Skeletal muscle tissue (tissue), 3 donors: ENCODE measurements at regions not wholly inside any gene's neighbourhood (a gene's known extent, or its start where the extent isn't known, plus 50 kb on each side); places are given as distances from the start of the nearest gene placed in this dataset.

Experiments
- H3K27ac ChIP-seq: one replicate; pipeline ENCODE4 v1.7.0; 2013; ENCODE audit warnings: mild to moderate bottlenecking, low read depth, low read length, inconsistent platforms
- H3K27me3 ChIP-seq, 3 donors: one replicate each; pipeline ENCODE4 v1.7.0; 2013; ENCODE audit warnings: low read length in 3 of 3; ENCODE audit not compliant: control insufficient read depth in 3 of 3, insufficient read depth in 3 of 3
- H3K36me3 ChIP-seq, 3 donors: one replicate each; pipeline ENCODE4 v1.7.0; 2013; ENCODE audit warnings: low read length in 3 of 3; ENCODE audit not compliant: control insufficient read depth in 3 of 3, insufficient read depth in 3 of 3
- H3K4me1 ChIP-seq, 3 donors: one replicate each; pipeline ENCODE4 v1.7.0; 2013; ENCODE audit warnings: low read length in 3 of 3, mild to moderate bottlenecking in 3 of 3; ENCODE audit not compliant: control insufficient read depth in 3 of 3, insufficient read depth in 3 of 3
- H3K4me3 ChIP-seq, 3 donors: one replicate each; pipeline ENCODE4 v1.7.0; 2013; ENCODE audit warnings: low read length in 3 of 3
- H3K9ac ChIP-seq, 3 donors: one replicate each; pipeline ENCODE4 v1.7.0; 2013; ENCODE audit warnings: low read length in 3 of 3, mild to moderate bottlenecking in 3 of 3, moderate library complexity in 2 of 3, low read depth in 1 of 3
- H3K9me3 ChIP-seq, 3 donors: one replicate each; pipeline ENCODE4 v1.7.0; 2013; ENCODE audit warnings: low read length in 3 of 3; ENCODE audit not compliant: control insufficient read depth in 3 of 3
- donor health status: Osteomylitis.

GRCh38 chr18:38690626-38691025, 1125.0 kb upstream of the CELF4 start:
- H3K9ac ChIP-seq = no peak overlapping the region
- H3K9me3 ChIP-seq = no peaks in the 10 kb centered on the region
- H3K27ac ChIP-seq = no peak overlapping the region
- no peaks in the 10 kb centered on the region for H3K27me3 ChIP-seq
- no peaks in the 10 kb centered on the region for H3K4me1 ChIP-seq
- no peaks in the 10 kb centered on the region for H3K36me3 ChIP-seq
- no peak overlapping the region for H3K4me3 ChIP-seq

- H3K4me1 ChIP-seq = no peaks in the 10 kb centered on the region
- H3K27ac ChIP-seq = no peak overlapping the region
- H3K36me3 ChIP-seq = no peaks in the 10 kb centered on the region
- H3K9ac ChIP-seq = no peak overlapping the region
- no peaks in the 10 kb centered on the region for H3K9me3 ChIP-seq
- H3K27me3 ChIP-seq = no peaks in the 10 kb centered on the region
- no peak overlapping the region for H3K4me3 ChIP-seq
Measured at GRCh38 chr18:38688416-38688815, 1122.8 kb upstream of the CELF4 start.

- no peak overlapping the region for H3K27ac ChIP-seq
- no peaks in the 10 kb centered on the region for H3K4me1 ChIP-seq
- no peaks in the 10 kb centered on the region for H3K27me3 ChIP-seq
- H3K9me3 ChIP-seq = peaks cover 0 to 4% (median 0%) of the 10 kb centered on the region in 3 donors
- H3K36me3 ChIP-seq = no peaks in the 10 kb centered on the region
- no peak overlapping the region for H3K4me3 ChIP-seq
- no peak overlapping the region for H3K9ac ChIP-seq
Measured at GRCh38 chr18:38670486-38670885, 1104.9 kb upstream of the CELF4 start.

- H3K27ac ChIP-seq = no peak overlapping the region
- no peaks in the 10 kb centered on the region for H3K9me3 ChIP-seq
- H3K9ac ChIP-seq = no peak overlapping the region
- H3K4me1 ChIP-seq = no peaks in the 10 kb centered on the region
- H3K4me3 ChIP-seq = no peak overlapping the region
- H3K27me3 ChIP-seq = no peaks in the 10 kb centered on the region
- no peaks in the 10 kb centered on the region for H3K36me3 ChIP-seq
Measured at GRCh38 chr18:38664929-38665328, 1099.3 kb upstream of the CELF4 start.

GRCh38 chr18:38663682-38664081, 1098.1 kb upstream of the CELF4 start:
- H3K4me3 ChIP-seq = no peak overlapping the region
- no peak overlapping the region for H3K9ac ChIP-seq
- no peaks in the 10 kb centered on the region for H3K36me3 ChIP-seq
- H3K4me1 ChIP-seq = no peaks in the 10 kb centered on the region
- no peaks in the 10 kb centered on the region for H3K9me3 ChIP-seq
- H3K27ac ChIP-seq = no peak overlapping the region
- no peaks in the 10 kb centered on the region for H3K27me3 ChIP-seq

- Histone ChIP-seq H3K36me3 (no peaks in the 10 kb centered on the region), H3K4me3 (no peak overlapping the region), H3K27me3 (no peaks in the 10 kb centered on the region), H3K9ac (no peak overlapping the region), H3K9me3 (no peaks in the 10 kb centered on the region), H3K4me1 (no peaks in the 10 kb centered on the region), H3K27ac (no peak overlapping the region)
Measured at GRCh38 chr18:38663270-38663669, 1097.7 kb upstream of the CELF4 start.

GRCh38 chr18:38654946-38655345, 1089.3 kb upstream of the CELF4 start:
- Histone ChIP-seq H3K4me3 (no peak overlapping the region), H3K36me3 (no peaks in the 10 kb centered on the region), H3K9ac (no peak overlapping the region), H3K27ac (no peak overlapping the region), H3K4me1 (no peaks in the 10 kb centered on the region), H3K9me3 (no peaks in the 10 kb centered on the region), H3K27me3 (no peaks in the 10 kb centered on the region)

- H3K4me1 ChIP-seq = no peaks in the 10 kb centered on the region
- no peak overlapping the region for H3K9ac ChIP-seq
- no peaks in the 10 kb centered on the region for H3K27me3 ChIP-seq
- H3K27ac ChIP-seq = no peak overlapping the region
- no peaks in the 10 kb centered on the region for H3K9me3 ChIP-seq
- H3K36me3 ChIP-seq = no peaks in the 10 kb centered on the region
- H3K4me3 ChIP-seq = no peak overlapping the region
Measured at GRCh38 chr18:38651736-38652135, 1086.1 kb upstream of the CELF4 start.

- Histone ChIP-seq H3K4me3 (no peak overlapping the region), H3K4me1 (no peaks in the 10 kb centered on the region), H3K27me3 (no peaks in the 10 kb centered on the region), H3K9ac (no peak overlapping the region), H3K27ac (no peak overlapping the region), H3K9me3 (no peaks in the 10 kb centered on the region), H3K36me3 (no peaks in the 10 kb centered on the region)
Measured at GRCh38 chr18:38648179-38648578, 1082.6 kb upstream of the CELF4 start.

GRCh38 chr18:38646296-38646695, 1080.7 kb upstream of the CELF4 start:
- Histone ChIP-seq H3K9me3 (no peaks in the 10 kb centered on the region), H3K9ac (no peak overlapping the region), H3K4me3 (no peak overlapping the region), H3K36me3 (no peaks in the 10 kb centered on the region), H3K27me3 (no peaks in the 10 kb centered on the region), H3K27ac (no peak overlapping the region), H3K4me1 (no peaks in the 10 kb centered on the region)
